Lower leg skin (tissue), 4 donors: ENCODE measurements at regions not wholly inside any gene's neighbourhood (a gene's known extent, or its start where the extent isn't known, plus 50 kb on each side); places are given as distances from the start of the nearest gene placed in this dataset.

Experiments
- DNase-seq, 2 donors: peaks; one replicate each; pipeline ENCODE4 v3.0.0-alpha.2; 2019; ENCODE audit warnings: low spot score in 2 of 2
- H3K4me3 ChIP-seq: fragments of 200-600 bp; sonication (generic); 2 replicates; pipeline ENCODE4 v1.5.1; 2017; ENCODE audit warnings: mild to moderate bottlenecking, low read depth; ENCODE audit not compliant: poor library complexity, severe bottlenecking
- CTCF ChIP-seq, 3 donors: fragments of 450-650 bp; IDR thresholded peaks; one replicate each; pipeline ENCODE4 v1.5.1; 2016; ENCODE audit warnings: antibody characterized with exemption in 3 of 3, mild to moderate bottlenecking in 3 of 3, moderate library complexity in 2 of 3
- POLR2A ChIP-seq, 2 donors: fragments of 450-650 bp; IDR thresholded peaks; one replicate each; pipeline ENCODE4 v1.6.1; 2016 to 2017; ENCODE audit warnings: antibody characterized with exemption in 2 of 2, mild to moderate bottlenecking in 1 of 2, moderate library complexity in 1 of 2
- WGBS, 2 donors: methylation state at CpG; one replicate each; pipeline ENCODE4 v1.1.5; 2018; 5-methylcytosine and 5-hydroxymethylcytosine counted together
- intact Hi-C: fragments of 100-400 bp; cut with DNase I; formaldehyde crosslinking; loops from one replicate; pipeline ENCODE4 v1.15.0; 2023; ENCODE audit warnings: low total_unique reads

- DNase-seq, result no peak
- H3K4me3 ChIP-seq, result no peak overlapping the region
- TF ChIP-seq CTCF (IDR thresholded peaks at IDR 0.05), result no peak
- TF ChIP-seq POLR2A (IDR thresholded peaks at IDR 0.05), result no peak
- WGBS, 2 donors, result 63 to 67% methylated on average over 3 of the region's 3 CpGs
- intact Hi-C loops, result no loop called here
Observed at GRCh38 chrX:115958687-115959359, 211.7 kb upstream of the AGTR2 start.

- no peak for DNase-seq
- H3K4me3 ChIP-seq, result no peak overlapping the region
- TF ChIP-seq POLR2A (IDR thresholded peaks at IDR 0.05) (no peak), CTCF (IDR thresholded peaks at IDR 0.05) (no peak)
- WGBS, 2 donors, result 75 to 82% methylated on average over 4 of the region's 4 CpGs
- intact Hi-C loops, result no loop called here
Observed at GRCh38 chrX:115960440-115961084, 210.0 kb upstream of the AGTR2 start.

GRCh38 chrX:115966920-115967319 is 203.6 kb upstream of the AGTR2 start:
- DNase-seq, result no peak
- H3K4me3 ChIP-seq, result no peak overlapping the region

GRCh38 chrX:115968436-115969252 is 201.9 kb upstream of the AGTR2 start:
- no peak for TF ChIP-seq CTCF (IDR thresholded peaks at IDR 0.05)
- no peak for TF ChIP-seq POLR2A (IDR thresholded peaks at IDR 0.05)
- intact Hi-C loops, result no loop called here
- H3K4me3 ChIP-seq, result peak overlapping the region; percentile 17
- DNase-seq, result no peak
- WGBS, 2 donors, result 1 to 26% methylated on average over 18 to 46 of the region's 48 CpGs

More at GRCh38 chrX:115966920-115967319, 203.6 kb upstream of the AGTR2 start:
- intact Hi-C loops, result no loop called here
- TF ChIP-seq POLR2A (IDR thresholded peaks at IDR 0.05) (no peak), CTCF (IDR thresholded peaks at IDR 0.05) (no peak)
- WGBS, 2 donors, result 54% methylated on average over 5 of the region's 11 CpGs; no CpG with 5 or more reads in 1 of the 2 donors

GRCh38 chrX:115970718-115971117 is 199.8 kb upstream of the AGTR2 start:
- intact Hi-C loops, result no loop called here
- DNase-seq, result no peak
- H3K4me3 ChIP-seq, result no peak overlapping the region
- 63 to 82% methylated on average over 5 of the region's 5 CpGs for WGBS, 2 donors
- TF ChIP-seq POLR2A (IDR thresholded peaks at IDR 0.05) (no peak), CTCF (IDR thresholded peaks at IDR 0.05) (no peak)
